GM18511 (cell line): ENCODE measurements at regions not wholly inside any gene's neighbourhood (a gene's known extent, or its start where the extent isn't known, plus 50 kb on each side); places are given as distances from the start of the nearest gene placed in this dataset.

Experiments used
- ATAC-seq: cut with Tn5 transposase; IDR thresholded peaks from one replicate; pipeline ENCODE4 v1.9.1; 2021; ENCODE audit warnings: mild to moderate bottlenecking, moderate library complexity; ENCODE audit not compliant: unreplicated experiment

DNA sequence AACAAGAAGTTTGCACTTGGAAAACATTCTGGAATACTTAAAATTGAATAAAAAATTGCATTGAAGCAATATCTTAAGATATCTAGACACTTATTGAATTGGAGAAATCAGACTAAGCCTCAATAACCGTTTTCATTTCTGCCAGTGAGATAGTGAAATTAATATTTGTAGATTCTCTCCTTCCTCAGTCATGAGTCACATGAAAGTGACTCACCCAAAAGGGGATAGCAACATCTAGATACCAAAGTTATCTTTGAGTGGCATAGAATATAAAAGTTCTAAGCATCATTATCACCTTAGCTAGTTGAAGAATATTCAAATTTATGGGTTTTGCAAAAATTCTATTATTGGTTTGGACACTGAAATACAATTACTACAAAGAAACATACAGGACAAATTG lies 614.8 kb upstream of the ZNF717 start:
- no peak for ATAC-seq

DNA sequence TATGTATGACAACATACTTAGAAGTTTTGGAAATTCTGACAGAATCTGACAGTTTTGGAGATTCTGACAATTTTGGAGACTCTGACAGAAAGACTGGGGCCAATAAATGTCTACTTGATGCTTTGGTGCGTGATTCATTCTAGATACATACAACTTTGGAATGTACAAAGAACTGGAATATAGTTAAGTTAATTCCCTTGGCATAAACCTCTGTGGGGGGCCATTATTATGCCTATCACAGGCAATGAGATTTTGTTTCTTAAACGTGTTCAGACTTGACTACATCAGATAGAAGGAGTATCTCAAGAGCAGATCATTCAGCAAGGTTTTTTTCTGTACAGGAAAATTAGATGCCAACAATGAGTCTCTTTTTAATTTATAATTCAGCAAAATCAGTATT lies 617.6 kb upstream of the ZNF717 start:
- ATAC-seq: no peak

DNA sequence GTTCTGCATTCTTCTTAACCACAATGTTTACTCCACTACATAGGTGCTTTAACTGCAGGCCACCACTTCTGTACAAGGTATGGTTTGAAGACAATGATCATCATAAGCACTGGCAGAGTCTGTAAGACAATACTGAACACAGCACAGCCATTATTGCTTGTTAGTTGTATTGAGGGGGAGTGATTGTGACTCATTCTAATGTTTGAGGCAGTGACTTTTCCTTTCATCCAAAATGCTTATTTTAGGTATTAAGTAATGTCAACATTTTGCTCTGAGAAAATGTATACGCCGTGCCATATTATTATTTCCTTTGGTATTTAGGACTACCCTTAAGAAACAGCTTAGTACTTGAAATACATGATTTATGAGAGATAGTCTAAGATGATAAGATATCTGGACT lies 618.2 kb upstream of the ZNF717 start:
- ATAC-seq: no peak

DNA sequence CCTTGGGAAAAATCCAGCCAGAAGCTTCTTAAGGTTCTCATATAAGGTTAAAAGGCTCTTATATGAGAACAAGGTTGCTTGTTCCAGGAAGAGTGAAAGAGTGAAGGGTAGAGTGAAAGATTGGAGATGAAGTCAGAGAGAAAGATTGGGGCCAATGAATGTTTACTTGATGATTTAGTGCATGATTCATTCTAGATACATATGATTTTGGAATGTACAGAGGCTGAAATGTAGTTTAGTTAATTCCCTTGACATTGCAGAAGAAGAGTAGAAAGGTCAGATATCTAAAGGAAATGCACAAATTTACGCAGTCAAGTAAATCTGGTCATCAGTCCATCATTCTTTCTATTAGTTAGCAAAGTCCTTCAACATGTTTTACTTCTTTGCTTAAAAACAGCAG lies 619.8 kb upstream of the ZNF717 start:
- ATAC-seq: no peak

DNA sequence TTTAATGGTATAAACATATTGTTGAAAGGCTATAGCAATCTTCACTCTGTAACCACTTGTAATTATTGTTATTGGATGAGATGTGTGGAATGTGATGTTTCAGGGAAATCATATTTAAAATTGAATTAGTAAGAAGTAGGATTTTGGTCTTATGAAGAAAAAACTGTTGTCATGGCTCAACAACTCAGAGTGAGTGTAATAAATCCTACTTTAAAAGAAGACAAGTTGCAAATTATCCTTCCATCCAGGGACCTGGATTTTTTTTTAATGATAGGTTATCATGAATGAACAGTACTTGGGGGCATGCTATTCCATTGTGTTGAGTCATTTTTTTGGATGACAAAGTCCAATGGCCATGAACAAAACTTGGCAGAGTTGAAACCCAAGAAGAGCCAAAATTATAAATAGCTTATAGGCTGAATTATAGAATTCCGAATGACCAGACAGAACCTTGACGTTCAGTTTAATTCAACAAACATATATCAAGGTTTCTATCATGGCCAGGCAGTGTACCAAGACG lies 625.5 kb upstream of the ZNF717 start:
- ATAC-seq: no peak

DNA sequence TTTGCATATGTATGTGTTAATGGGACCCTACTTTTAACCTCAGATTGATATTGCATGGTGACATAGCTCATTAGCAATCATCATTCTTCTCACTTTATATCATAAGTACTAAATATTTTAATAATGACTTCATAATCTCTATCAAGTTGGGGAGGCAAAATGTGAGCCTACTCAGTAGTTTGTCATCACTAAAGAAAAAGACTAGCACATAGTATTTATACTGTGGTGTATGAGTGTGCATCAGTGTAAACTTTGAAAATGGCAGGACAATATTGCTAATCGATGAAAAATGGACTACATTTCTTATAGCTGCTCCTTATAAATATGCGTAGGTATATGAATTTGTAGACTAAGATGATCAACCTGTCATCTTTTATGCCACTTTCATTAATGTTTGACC lies 624.5 kb upstream of the ROBO2 start:
- no peak for ATAC-seq

DNA sequence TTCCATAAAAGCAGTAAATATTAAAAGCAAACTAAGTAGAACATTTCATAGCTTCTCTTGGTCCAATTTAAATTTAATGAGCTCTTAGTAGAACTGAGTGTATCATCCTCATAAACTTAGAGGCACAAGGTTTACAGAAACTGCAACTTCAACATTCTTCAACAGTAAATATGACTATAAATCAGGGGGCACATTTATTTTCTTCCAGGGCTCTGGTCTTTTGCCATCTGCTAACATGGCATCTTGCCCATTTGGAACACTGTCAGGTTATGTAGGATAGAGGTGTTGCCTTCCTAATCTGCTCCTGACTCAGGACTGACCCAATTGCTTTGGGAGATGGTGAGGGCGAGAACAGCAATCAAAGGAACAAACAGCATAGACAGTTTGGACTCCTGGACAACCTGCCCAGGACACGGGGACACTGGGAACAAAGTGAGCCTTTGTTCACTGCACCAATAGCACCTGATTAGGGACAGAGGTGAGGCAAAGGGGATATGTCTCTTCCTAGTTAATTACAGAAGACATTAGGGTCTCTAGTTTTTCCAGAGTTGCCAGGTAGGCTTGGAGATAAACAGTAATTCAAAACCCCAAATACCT lies 610.2 kb upstream of the ROBO2 start:
- ATAC-seq: no peak

DNA sequence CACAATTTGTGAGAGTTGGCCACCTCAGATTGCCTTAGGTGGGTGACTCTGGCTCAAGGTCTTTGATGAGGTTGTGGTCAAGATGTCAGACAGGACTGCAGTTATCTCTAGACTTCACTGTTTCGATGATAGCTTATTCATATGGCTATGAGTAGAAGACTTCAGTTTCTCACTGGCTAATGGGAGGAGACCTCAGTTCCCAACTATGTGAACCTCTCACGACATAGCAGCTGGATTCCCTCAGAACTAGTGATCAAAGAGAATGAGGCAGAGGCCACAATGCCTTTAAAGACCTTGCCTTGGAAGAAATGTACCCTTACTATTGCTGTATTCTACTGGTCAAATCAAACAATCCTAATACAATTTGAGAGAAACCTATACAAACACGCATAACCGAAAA lies 607.5 kb upstream of the ROBO2 start:
- no peak for ATAC-seq

DNA sequence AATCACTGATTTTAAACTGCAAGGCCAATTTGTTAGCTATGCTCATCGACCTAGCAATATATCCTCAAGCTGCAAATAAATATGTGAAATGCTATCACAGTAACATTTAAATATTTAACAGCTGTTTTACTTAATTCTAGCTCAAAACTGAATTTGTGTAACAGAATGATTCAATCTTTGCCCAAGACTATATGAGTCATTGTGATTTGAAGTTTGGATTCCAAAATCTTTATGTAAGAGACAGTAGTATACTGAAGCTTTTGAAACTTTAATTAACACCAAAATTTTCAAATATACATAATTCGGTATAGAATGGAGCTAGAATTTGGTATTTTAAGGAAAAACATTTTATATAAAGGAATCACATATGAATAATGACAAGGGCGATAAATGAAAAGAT lies 603.0 kb upstream of the ROBO2 start:
- no peak for ATAC-seq

DNA sequence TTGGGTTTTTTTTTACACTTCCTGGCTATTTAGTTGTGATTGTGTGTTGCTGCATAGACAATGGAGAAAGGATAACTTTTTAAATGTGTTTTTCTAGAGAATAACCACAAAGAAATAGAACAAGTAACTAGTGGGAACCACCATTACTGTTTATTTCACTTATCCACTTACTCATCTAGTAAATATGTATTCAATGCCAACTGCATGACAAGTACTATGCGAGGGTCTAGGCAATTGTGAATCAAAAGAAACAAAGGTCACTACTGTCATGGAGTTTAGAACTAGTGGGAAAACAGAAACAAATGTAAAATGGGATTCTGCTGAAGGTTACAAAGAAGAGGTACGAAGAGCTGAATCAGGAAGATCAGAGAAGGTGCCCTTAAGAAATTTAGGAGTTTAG lies 600.9 kb upstream of the ROBO2 start:
- ATAC-seq: no peak

DNA sequence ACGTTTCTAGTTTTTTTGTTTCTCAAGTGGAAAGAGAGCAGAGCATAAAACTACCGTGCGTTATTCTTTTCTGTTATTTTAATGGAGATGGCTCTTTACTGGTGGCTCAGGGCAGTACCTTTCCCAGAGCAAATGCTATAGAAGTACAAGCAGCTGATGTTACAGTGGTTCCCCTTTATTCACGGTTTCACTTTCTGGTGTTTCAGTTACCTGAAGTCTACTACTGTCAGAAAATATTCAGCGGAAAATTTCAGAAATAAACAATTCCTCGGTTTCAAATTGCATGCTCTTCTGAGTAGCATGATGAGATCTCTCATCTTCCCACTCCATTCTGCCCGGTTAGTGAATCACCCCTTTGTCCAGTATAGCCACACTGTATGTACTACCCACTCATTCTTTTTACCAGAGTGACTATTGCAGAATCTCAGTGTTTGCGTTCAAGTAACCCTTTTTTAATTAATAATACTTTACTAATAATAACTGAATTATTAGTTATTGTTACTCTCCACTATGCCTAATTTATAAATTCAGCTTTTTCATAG lies 597.5 kb upstream of the ROBO2 start:
- no peak for ATAC-seq

DNA sequence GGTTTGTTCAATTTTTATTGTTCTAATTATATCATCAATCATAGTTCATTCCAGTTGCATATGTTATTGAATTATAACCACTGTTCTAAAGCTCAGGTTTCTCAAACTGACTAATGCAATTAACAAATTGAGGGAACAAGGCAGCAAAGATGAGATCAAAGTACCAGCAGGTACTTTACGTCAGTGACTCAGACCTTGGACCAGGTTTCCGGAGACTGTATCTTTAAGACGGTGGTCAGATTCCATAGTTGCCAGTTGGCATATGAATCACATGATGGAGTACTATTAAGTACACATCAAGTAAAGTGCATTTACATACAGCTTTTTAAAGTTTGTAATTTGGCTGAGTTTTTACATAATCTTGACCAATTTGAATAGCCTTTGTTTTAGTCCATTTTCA lies 583.6 kb upstream of the ROBO2 start:
- no peak for ATAC-seq

DNA sequence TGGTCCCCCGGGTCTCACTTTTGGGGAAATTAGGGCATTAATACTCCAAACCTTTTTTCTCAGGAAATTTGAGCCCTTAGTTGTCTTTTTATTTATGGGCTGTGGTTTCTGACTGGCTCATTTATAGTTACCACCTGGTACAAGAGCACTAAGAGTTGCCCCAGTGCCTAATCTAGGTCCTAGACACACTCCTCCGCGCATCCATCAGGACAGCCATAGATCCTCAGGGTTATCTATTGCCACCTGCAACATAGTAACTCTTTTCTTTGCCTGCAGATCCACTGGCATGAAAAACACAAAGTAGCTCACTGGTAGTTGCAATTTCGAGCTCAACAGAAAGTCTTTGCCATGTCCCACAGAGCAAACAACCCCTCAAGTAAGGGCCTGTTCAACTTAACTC lies 576.4 kb upstream of the ROBO2 start:
- no peak for ATAC-seq

DNA sequence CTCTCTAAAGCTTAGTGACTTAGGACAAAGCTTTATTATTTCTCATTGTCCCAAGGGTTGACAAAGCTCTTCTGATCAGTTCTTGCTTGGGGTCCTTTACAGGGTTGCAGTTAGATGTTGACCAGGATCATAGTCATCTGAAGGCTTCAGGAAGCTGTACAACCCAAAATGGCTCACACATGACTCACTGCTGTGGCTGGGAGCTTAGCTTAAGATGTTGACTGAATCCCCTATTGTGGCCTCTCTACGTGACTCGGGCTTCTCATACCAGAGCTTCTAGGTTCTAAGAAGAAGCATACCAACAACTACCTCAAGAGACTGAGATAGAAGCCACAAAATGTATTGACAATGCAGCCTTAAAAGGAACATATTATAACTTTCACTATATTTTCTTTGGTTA lies 569.6 kb upstream of the ROBO2 start:
- no peak for ATAC-seq

DNA sequence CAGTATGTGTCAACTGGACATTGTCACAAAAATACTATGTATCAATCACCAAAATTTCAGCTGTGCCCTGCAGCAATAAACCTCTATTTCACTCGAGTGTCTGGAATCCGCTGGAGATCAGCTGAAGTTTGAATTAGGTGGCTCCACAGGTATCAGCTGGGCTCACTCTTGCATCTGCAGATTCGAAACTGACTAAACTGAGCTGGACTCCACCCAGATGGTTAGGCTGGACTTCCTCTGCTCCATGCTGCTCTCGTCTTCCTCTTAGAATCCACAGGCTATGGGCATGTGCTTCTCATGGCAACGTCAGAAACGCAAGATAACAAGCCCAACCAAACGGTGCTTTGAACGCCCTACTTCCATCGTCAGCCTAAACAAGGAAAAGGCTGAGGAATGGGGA lies 565.3 kb upstream of the ROBO2 start:
- ATAC-seq: no peak

DNA sequence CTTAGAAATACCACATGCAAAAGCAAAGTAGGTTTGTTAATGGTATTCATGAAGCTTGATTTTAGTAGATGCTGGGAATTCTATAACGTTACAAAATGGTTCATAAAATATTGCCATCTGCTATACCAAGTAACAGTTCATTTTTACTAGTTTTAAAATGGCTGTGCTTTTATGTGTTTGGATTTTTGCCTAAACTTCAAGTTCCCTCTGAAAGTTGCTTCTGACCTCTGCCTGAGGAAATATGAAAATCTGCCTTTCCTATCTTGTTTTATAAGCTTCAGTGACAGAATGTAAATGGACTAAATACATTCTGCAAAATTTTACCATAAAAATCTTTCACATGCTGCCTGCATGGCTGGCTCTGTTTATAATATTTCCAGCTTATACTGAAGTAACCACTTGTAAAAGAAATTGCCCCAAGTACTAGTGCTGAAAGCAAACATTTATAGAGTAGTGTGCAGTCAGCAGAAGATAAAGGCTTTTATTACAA lies 560.7 kb upstream of the ROBO2 start:
- no peak for ATAC-seq

DNA sequence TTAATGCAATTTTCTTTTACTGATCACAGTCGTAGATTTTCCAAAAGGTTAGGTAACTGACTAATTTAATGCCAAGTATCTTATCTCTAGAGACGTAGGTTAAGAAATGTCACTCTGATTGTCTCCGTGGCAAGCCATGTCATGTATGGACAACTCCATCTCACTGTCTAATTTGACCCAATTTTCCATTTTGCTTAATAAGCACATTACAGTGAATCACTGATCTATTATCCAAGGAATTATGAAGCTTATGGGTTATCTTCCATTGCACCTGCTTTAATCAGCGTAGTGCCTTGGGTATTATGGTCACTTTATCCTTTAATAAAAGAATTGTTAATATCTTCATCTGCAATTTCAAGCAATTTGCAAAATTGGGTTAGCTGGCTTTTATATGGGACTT lies 557.4 kb upstream of the ROBO2 start:
- no peak for ATAC-seq

DNA sequence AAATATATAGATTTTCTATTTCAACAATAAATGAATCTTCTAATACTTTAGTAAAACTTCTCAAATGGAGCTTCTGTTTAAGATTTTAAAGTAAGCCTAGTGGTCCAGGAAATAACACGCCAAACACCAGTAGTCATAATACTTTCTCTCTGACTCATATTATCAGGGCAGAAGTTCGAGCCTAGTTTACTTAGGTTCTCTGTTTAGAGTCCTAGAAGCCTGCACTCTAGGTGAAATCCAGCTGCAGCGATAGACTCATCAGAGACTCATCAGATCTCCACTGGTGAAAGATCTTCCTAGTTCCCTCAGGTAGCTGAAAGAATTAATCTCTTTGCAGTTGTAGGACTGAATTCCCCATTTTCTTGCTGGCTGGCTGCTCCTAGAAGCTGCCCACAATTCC lies 552.5 kb upstream of the ROBO2 start:
- no peak for ATAC-seq

DNA sequence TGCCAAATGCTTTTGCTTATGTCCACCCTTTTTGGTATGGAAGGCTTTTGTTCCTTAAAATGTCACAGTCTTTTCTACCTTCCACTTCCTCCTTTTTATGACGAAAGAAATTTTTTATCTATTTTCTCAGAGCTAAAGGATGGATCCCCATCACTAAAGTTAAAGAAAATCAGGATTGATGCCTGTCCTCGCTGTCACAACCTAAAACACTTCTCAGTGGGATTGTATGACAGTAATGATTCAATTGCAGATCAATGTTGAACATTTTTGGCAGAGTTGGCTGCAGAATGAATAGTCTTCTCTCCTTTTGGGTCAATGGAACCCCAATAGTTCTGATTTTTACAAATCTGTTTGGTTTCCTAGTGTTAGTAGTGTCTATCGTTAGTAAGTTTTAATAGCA lies 549.8 kb upstream of the ROBO2 start:
- ATAC-seq: no peak

DNA sequence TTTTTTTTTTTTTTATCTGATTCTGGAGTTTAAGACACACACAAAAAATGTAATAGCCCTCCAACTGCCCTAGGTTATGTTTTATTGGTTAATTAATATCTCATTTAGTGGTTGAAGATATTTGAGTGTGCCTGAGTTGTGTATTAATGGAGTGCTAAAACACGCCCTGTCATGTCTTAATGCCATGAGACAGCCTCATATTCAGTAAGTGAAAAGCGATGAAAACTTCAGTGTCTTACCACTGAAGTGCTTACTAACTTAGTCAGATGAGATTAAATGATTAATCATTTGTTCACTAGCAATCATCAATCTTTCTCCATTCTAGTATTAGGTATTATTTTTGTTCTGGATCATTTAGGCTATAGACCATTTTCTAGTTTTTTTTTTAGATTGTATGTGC lies 544.7 kb upstream of the ROBO2 start:
- ATAC-seq: no peak

DNA sequence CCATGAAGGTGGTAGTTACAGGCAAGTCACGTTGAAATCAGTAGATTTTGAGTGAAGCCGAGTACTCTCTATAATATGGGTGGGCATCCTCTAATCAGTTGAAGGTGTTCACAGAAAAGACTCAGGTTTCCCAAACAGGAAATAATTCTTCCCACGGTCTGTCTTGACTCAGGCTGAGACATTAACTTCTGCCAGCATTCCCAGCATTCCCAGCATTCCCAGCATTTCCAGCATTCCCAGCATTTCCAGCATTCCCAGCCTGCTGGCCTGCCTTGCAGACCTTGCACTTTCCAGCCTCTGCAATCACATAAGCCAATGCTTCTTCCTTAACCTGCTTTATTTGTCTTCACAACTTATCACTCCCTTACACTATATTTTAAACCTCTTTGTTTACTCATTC lies 542.3 kb upstream of the ROBO2 start:
- ATAC-seq: no peak

DNA sequence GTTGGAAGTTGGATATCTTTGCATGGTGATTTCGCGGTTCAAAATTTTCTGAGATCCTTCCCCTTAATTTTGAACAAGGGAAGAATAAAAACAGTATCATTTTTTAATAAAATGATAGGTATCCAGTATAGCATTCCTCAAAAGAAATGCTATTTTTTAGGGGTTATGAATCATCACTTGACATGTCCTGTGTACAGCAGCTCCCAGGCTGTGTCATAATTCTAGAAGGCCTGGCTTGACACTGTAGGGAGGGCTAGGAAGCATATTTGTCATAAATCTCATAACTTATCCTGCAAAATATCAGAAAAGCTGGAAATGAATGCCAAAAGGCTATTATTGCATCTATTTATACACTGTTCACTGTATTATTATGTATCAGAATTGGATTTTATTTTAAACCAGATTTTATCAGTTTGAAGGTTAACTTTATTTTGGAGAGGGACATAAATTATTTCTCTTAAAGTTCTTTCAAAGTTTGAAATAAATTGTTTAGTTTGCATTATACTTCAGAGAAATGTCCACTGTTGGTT lies 539.1 kb upstream of the ROBO2 start:
- no peak for ATAC-seq

DNA sequence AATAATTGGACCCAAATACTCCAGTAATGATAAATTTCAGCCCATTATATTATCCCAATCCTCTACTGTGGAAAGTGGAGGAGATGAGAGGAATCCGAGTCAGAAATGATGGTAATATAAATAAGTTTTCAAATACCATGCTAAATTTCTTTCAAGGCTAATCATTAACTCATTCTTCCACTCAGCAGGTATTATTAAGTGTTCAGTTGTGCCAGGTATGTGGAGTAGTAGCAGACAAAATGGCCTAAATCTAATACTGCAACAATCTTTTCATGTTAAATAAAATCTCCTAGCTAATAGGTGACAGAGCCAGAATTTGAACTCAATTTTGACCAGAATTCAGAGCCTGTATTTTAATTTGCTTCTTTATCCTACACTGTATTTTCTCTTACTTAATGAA lies 538.6 kb upstream of the ROBO2 start:
- ATAC-seq: no peak
